PC-9 (cell line): ENCODE measurements at regions not wholly inside any gene's neighbourhood (a gene's known extent, or its start where the extent isn't known, plus 50 kb on each side); places are given as distances from the start of the nearest gene placed in this dataset.

Experiments used
- BruUV-seq: library from RNA; stranded (reverse); fragments of 400-500 nt; replicated peaks from 2 replicates; lab custom pipeline; 2021; lab: Mats Ljungman, UMichigan
- CTCF ChIA-PET: fragments of 300-600 bp; sonication (Branson Sonifier 250); formaldehyde crosslinking; loops from one replicate; lab custom pipeline; 2022; ENCODE audit warnings: antibody characterized with exemption; lab: Charles Lee
- POLR2A ChIA-PET: fragments of 300-600 bp; sonication (Branson Sonifier 250); formaldehyde crosslinking; loops from one replicate; lab custom pipeline; 2022; ENCODE audit warnings: antibody characterized with exemption; ENCODE audit not compliant: unreplicated experiment; lab: Charles Lee
- DNase-seq, 2 experiments: peaks; one replicate each; pipeline versions ENCODE4 v3.0.0 to v3.0.0-alpha.2; 2015 to 2022; ENCODE audit warnings: mixed read lengths in 1 of 2
- H2AFZ ChIP-seq: fragments of 200-600 bp; sonication (generic); 2 replicates; pipeline ENCODE4 v1.8.1; 2017; ENCODE audit warnings: antibody characterized with exemption
- H3F3A ChIP-seq: fragments of 200-600 bp; sonication (generic); 2 replicates; pipeline ENCODE4 v1.8.1; 2017; ENCODE audit warnings: antibody characterized with exemption, mild to moderate bottlenecking, low read depth; ENCODE audit not compliant: insufficient read depth
- H3K27ac ChIP-seq: fragments of 200-600 bp; sonication (generic); 2 replicates; pipeline ENCODE4 v1.6.1; 2016; ENCODE audit warnings: mixed run types
- H3K27me3 ChIP-seq: fragments of 200-600 bp; sonication (generic); 2 replicates; pipeline ENCODE4 v1.6.1; 2016; ENCODE audit warnings: low read depth, mixed run types; ENCODE audit not compliant: insufficient read depth
- H3K36me3 ChIP-seq: fragments of 200-600 bp; sonication (generic); 2 replicates; pipeline ENCODE4 v1.6.1; 2016; ENCODE audit warnings: low read depth, mixed run types
- H3K4me1 ChIP-seq: fragments of 200-600 bp; sonication (generic); replicated peaks from 2 replicates; pipeline ENCODE4 v1.6.1; 2016; ENCODE audit warnings: mixed run types; ENCODE audit not compliant: insufficient read depth
- H3K4me2 ChIP-seq: fragments of 200-600 bp; sonication (generic); 2 replicates; pipeline ENCODE4 v1.6.1; 2017; ENCODE audit warnings: mixed run types
- H3K4me3 ChIP-seq: fragments of 200-600 bp; sonication (generic); 2 replicates; pipeline ENCODE4 v1.6.1; 2016; ENCODE audit warnings: mixed run types
- H3K79me2 ChIP-seq: fragments of 200-600 bp; sonication (generic); 2 replicates; pipeline ENCODE4 v1.6.1; 2017; ENCODE audit warnings: low read depth, mixed run types
- H3K9me2 ChIP-seq: fragments of 200-600 bp; sonication (generic); 2 replicates; pipeline ENCODE4 v1.8.1; 2017; ENCODE audit warnings: mild to moderate bottlenecking; ENCODE audit not compliant: insufficient read depth
- H3K9me3 ChIP-seq: fragments of 200-600 bp; sonication (generic); 2 replicates; pipeline ENCODE4 v1.8.1; 2016; ENCODE audit warnings: low read depth; ENCODE audit not compliant: insufficient read depth
- H4K20me1 ChIP-seq: fragments of 200-600 bp; sonication (generic); 2 replicates; pipeline ENCODE4 v1.8.1; 2017; ENCODE audit not compliant: insufficient read depth
- CTCF ChIP-seq: fragments of 200-600 bp; sonication (generic); conservative IDR thresholded peaks from 2 replicates; pipeline ENCODE4 v1.6.1; 2017; ENCODE audit warnings: mixed run types, antibody characterized with exemption, mild to moderate bottlenecking, moderate library complexity
- EZH2 ChIP-seq: fragments of 200-600 bp; sonication (generic); IDR thresholded peaks from 2 replicates; pipeline ENCODE4 v1.8.0; 2017; ENCODE audit warnings: antibody characterized with exemption, low read depth
- intact Hi-C: fragments of 100-400 bp; cut with micrococcal nuclease; formaldehyde crosslinking; loops from one replicate; pipeline ENCODE4 v1.10.0; 2022; ENCODE audit not compliant: unreplicated experiment

- Histone ChIP-seq H3K4me1 (0 out of 2 replicates have a peak, but pooled peaks cover 1% of the 10 kb centered on the region), H3K9me2 (no peaks in the 10 kb centered on the region), H3K27ac (no peak overlapping the region), H2AFZ (no peak overlapping the region), H3F3A (peaks cover 5% of the 10 kb centered on the region; the same call in 1 of the 2 replicates), H3K4me2 (no peak overlapping the region), H3K79me2 (no peaks in the 10 kb centered on the region), H4K20me1 (no peaks in the 10 kb centered on the region), H3K9me3 (no peaks in the 10 kb centered on the region), H3K27me3 (no peaks in the 10 kb centered on the region), H3K36me3 (no peaks in the 10 kb centered on the region), H3K4me3 (no peak overlapping the region)
- ChIA-PET CTCF (no interaction called here), POLR2A (no interaction called here)
- intact Hi-C loops = loop anchor here (10.0 kb wide), 2 partner anchors 572 to 852 kb away; no protein-coding TSS in a partner anchor
- TF ChIP-seq EZH2 (no peak), CTCF (no peak)
- BruUV-seq = no TSS peak
- no peak for DNase-seq
Observed at GRCh38 chr14:101236496-101237251, 324.6 kb upstream of the DIO3 start.

GRCh38 chr14:101237252-101237616 is 324.1 kb upstream of the DIO3 start:
- Histone ChIP-seq H3K4me1 (peaks cover 5% of the 10 kb centered on the region), H3K36me3 (no peaks in the 10 kb centered on the region), H3F3A (peaks cover 7% of the 10 kb centered on the region; the same call in 1 of the 2 replicates), H3K27me3 (no peaks in the 10 kb centered on the region), H3K9me2 (no peaks in the 10 kb centered on the region), H3K27ac (no peak overlapping the region), H3K4me3 (no peak overlapping the region), H3K9me3 (no peaks in the 10 kb centered on the region), H2AFZ (no peak overlapping the region), H3K79me2 (no peaks in the 10 kb centered on the region), H4K20me1 (no peaks in the 10 kb centered on the region), H3K4me2 (no peak overlapping the region)
- intact Hi-C loops = loop anchor here (10.0 kb wide), 2 partner anchors 572 to 852 kb away; no protein-coding TSS in a partner anchor
- POLR2A ChIA-PET = no interaction called here
- no TSS peak for BruUV-seq
- CTCF ChIA-PET = no interaction called here
- no peak for DNase-seq
- TF ChIP-seq EZH2 (no peak), CTCF (no peak)

GRCh38 chr14:101239065-101239464 is 322.2 kb upstream of the DIO3 start:
- Histone ChIP-seq H3K79me2 (no peaks in the 10 kb centered on the region), H3K4me2 (no peak overlapping the region), H3K27me3 (no peaks in the 10 kb centered on the region), H3F3A (peaks cover 22% of the 10 kb centered on the region; the same call in 1 of the 2 replicates), H3K36me3 (no peaks in the 10 kb centered on the region), H3K4me1 (peaks cover 24% of the 10 kb centered on the region), H4K20me1 (no peaks in the 10 kb centered on the region), H3K9me3 (no peaks in the 10 kb centered on the region), H3K4me3 (no peak overlapping the region), H2AFZ (no peak overlapping the region), H3K9me2 (no peaks in the 10 kb centered on the region), H3K27ac (no peak overlapping the region)
- DNase-seq = no peak
- POLR2A ChIA-PET = no interaction called here
- BruUV-seq = no TSS peak
- TF ChIP-seq CTCF (no peak), EZH2 (no peak)
- CTCF ChIA-PET = no interaction called here
- intact Hi-C loops = loop anchor here (10.0 kb wide), 2 partner anchors 574 to 854 kb away; no protein-coding TSS in a partner anchor
